SKM-1 treated with dmso at 0.1 percent for 144 hours (cell line): ENCODE measurements at regions not wholly inside any gene's neighbourhood (a gene's known extent, or its start where the extent isn't known, plus 50 kb on each side); places are given as distances from the start of the nearest gene placed in this dataset.

ENCODE experiments used
- DNase-seq: peaks from one replicate; lab custom pipeline; 2025; ENCODE audit not compliant: unreplicated experiment; lab: John Stamatoyannopoulos, UW

DNA sequence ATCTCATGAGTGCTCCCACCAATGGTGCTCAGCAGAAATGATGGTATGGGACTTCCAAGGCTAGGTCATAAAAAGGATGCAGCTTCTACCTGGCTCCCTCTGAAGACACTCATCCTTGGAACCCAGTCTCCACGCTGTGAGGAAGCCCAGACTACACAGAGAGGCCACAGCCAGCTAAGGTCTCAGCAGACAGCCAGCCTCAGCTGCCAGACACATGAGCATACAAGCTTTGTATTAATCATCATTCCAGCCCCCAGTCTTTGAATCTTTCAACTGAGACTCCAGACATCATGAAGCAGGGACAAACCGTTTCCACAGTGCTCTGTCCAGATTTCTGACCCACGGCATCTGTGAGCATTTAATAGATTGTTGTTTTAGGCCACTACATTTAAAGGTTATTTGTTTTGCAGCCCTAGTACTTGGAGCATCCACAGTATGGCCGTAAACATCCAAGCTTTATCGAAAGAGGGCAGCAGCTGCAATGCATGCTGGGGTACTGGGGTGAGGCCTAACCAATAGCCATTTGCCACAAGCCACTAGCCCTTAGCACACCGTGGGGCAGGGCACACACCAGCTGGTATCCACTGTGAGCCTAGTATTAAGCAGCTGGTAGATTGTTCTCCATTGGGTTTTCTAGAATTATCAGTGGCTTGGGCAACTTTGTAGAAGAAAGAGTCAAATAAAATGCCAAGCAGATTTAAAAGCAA is 449.1 kb downstream of the BCOR start:
- no peak for DNase-seq

DNA sequence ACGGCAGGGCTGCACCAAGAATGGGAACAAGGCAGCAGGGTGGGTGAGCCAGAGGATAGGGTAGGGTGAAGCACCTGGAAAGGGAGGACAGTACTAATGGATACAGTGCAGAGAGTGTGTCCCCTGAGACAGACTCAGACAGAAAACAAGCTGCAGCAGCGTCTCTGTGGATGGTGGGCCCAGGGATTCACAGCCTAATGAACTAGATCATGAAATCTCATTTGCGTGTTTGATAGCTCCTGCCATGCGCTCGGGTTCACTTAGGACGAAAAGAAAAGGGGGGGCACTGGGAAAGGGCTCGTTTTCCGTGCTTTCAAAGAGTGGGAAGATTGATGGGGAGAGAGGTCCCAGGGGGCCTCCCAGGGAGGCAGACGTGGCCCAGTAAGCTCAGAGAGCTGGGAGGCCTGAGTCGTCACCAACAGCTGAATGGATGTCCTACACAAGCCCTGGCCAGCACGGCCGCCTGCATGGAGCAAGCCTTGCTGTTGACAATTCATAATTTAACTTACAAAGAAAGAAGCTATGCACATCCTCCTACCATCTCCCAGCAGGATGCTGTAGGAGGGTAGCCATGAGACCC is 446.9 kb downstream of the BCOR start:
- DNase-seq: no peak

DNA sequence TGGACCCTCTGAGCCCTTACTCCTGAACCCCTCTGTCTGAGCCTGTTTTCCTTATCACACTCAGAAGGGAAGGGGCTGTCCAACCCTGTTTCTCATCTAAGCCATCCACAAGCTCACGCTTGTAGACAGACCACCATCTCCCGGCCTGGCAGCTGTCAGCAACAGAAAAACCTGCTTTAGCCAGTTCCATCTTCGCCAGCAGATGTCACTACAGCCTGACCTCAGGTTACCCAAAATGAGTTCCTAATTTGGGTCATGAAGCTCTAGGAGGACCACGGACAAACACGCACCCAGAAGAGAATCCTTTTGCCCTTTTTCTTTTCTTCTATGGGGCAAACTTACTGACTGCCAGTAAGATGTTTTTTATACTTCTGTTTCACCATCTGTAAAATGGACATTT is 445.4 kb downstream of the BCOR start:
- peak; percentile 10 for DNase-seq

DNA sequence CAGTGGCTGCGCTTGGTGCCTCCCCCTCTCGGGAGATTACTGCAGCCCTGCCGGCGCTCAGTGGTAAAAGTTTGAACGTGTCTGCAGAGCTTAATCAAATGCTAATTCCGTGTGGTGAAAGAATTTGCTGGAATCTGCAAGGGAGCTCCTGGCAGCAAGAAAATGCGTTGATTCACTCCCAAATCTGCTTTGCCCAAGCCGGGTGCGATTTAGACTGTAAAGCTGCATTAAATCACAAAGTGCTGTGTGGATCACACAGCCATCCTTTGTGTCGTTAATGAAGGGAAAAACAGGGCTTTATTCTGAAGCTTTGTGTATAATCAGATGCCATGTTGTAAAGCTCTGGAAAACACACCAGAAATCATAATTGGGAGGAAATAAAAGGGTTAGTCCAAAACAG is 444.1 kb downstream of the BCOR start:
- no peak for DNase-seq

DNA sequence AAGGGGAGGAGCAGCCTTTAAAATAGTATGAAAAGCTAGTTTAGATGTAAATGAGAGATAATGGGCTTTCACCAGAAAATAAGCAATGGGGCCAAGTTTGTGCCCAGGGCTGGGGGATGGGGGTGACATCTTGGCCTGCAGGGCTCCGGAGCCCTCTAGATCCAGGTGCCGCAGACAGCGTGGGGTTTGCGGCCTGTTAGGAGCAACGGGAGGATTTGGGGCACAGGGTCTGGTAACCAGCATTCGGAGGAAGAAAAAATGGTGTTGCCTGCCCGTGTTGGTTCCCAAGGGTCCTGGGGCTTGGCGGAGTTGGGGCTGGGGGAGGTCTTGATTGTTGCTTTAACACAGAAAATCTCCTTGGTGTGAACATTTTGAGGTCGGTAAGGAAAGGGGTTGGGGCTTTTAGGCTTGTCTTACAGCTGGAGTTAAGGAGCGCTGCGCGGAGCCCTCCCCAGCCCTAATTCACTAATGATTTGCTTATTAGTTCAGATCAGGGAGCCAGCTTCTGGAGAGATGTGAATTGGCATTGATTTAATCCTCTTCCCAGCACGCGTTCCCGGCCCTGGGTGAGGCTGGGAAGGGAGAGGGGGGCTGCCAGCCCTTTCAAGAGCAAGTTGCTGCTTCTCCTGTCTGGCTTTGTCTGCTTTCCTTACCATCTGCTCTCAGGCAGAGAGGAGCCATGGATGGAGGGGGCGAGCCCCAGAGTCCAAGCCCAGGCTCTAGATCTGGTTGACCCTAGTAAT is 443.4 kb downstream of the BCOR start:
- DNase-seq: no peak

DNA sequence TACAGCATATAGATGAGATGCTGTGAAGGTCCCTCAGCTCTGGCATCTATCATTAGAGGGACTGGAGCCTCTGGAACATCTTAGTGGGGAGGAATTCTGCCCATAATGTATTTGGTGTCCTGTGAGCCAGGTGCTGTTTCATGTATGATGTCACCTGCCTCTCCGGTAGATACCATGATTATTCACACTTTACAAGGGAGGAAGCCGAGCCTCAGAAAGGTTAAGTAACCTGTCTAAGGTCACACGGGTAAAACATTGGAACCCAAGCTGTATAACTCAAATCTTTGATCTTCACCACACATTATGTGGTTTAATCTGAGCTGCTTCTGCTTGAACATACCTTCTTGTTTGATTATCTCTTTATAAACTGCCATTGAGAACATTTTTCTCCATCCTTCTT is 442.8 kb downstream of the BCOR start:
- DNase-seq: no peak

DNA sequence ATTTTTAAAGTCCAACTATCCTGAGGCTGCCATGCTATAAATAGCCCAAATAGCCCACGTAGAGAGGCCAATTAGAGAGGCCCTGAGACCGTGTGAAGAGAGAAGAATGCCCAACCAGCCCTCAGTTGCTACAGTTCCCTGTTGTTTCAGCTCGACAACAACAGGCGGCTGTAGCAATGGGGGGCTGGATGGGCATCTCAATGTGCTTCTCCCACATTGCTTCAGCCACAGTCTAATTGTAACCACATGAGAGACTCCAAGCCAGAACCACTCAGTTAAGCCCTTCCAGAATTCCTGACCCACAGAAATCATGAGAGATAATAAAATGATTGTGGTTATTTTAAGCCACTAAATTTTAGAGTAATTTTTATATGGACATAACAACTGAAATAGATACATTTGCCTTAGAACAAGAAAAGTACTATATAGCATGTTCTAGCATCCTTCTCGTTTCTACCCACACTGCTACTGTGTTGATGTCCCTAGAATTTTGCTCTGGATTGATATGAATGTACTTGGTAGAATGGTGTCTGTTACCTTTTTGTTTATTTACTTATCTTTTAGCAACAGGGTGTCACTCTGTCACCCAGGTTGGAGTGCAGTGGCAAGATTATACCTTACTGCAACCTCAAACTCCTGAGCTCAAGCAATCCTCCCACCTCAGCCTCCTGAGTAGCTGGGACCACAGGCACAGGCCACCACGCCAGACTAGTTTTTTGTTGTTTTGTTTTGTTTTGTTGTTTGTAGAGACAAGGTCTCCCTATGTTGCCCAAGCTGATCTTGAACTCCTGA is 436.4 kb downstream of the BCOR start:
- no peak for DNase-seq

DNA sequence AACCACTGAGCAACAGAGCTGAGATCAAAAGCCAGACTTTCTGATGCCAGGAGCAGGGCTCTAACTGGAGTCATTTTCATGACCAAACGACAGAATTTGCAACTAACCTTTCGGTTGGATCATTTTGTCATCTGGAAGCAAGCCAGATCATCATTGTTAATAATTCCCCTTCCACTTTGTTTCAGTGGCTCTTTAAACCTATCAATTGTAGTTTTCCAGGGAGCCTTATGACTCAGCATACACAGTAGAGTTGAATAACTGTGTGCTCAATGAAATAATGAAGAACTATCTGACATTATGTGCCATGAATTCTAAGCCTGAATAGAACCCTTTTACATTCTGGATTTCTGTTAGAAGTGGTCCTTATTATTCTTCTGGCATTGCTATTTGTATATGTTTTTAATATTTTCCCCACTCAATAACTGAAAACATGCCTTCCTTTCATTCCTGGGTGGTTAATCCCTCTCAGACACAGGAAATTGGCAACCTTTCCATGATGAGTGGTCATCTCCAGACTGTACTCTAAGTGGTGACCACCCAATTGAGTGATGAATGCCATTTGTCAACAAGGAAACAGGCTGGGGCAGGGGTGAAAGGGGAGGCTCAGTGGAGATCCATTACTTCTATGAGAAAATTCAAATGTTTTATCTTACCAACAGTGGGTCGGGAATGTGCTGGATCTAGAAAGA is 431.8 kb downstream of the BCOR start:
- DNase-seq: no peak

DNA sequence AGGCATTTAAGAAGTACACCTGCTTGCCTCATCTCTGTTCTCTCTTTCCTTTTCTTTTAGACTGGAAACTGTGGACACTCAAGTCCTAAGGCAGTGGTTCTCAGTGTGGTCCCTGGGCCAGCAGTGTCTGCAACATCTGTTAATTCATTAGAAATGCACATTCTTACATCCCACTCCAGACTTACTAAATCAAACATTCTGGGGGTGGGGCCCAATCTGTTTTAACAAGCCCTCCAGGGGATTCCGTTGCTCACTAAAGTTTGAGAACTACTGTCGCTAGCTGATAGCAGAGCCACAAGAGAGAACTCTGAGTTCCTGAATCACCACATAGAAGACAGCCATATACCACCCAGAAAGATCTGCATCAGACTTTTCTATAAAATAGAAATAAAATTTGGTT is 430.6 kb downstream of the BCOR start:
- no peak for DNase-seq

DNA sequence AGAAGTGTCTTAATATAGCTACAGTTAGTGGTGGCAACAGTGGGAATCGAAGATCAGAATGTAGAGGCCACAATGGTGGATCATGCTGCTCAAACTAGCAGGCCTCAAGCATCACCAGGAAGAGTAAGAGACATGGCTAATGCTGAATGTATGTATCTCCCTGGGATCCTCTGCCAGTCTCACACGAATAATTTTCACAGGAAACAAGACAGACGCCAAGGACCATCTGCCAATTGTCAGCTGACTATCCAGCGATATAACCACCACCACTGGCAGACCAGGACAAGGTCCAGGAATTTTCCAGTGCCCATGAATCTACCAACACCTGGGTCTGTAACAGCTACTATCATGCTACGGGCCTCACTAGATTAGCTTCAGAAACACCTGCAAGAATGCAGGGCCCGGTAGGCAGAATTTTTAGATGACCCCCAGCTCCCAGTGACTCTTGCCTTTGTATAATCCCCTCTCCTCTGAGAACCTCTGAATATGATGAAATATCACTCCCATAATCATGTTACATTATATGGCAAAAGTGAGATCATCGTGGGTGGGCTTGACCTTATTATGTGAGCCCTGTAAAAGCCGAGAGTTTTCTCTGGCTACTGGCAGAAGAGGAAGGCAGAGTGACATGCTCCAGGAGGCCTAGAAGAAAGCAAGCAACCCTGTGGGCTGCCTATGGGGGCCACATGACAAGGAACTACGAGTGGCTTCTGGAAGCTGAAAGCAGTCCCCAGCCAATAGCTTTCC is 429.8 kb downstream of the BCOR start:
- DNase-seq: no peak

DNA sequence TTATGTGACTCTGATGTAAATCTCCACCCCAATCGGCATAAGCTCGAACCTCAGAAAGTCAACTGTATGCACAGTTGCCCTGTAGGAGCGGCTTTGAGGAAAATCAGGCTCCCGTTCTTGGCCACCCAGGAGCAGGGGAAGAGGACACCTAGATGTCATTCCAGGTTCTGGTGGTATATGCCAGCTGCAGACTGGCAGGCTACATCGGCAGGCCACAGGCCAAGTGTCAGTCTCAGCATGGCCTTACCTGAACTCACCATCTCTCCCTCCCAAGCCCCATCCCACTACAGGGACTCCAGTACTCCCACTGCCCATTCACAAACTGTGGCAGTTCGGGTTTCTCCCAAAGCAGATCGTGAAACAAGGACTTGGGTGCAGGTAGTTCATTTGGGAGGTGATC is 428.1 kb downstream of the BCOR start:
- no peak for DNase-seq

DNA sequence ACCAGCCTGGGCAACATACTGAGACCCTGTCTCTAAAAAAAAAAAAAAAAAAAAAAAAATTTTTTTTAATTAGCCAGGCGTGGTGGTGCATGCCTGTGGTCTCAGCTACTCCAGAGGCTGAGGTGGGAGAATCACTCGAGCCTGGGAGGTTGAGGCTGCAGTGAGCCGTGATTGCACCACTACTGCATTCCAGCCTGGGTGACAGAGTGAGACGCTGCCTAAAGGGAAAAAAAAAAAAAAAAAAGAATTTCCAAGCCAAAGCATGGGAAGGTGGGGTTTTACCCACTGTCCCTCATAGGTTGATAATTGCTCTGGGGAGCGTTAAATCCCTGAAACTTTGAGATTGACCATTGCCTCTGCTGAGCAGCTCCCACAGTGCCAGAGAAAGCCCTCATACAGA is 427.5 kb downstream of the BCOR start:
- no peak for DNase-seq

DNA sequence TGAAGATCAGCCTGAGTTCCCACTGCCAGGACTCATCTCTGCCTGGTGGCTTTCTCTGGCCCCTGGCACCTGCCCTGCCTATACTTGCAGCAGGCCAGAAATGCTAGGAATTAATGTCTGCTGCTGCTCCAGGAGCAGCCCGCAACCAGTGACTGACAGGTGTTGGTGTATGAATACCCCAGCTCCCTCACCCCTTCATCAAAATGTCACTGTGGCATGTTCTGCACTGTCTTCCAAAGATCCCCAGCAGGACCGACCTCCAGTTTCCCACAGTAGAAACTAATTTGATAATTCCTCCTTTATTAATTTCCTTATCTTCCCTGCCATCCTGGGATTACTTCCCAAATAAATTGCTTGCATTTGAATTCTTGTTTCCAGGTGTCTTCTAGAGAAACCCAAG is 425.4 kb downstream of the BCOR start:
- DNase-seq: no peak

DNA sequence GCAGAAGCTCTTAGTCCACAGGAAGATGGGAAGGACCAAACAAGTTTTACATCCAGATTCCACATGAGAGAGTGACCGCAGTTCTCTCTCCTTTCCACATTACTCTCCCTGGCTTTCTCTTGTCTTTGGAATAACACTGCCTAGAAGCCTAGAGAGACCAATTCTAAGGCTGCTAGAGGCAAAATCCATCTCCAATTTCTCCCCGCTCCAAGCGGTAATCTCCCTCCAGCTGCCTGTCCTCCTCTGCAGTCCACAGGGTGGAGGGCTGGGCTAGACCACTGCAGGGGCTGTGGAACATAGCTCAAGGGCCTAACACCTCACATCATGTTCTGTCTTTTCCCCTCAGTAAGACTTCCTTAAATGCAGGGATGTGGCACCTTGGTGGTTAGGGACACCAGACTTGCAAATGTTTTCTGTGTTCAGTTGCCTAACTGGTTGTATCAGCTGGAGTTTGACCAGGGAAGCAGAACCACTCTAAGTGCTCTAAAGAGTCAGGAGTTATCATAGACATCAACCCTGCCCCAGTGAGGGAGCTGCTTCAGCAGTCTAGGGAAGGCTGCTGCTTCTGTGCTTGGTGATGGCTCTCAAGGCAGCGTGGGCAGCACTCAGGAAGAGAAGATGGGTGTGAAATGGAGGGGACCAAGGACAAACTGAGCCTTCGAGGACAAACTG is 423.1 kb downstream of the BCOR start:
- no peak for DNase-seq

DNA sequence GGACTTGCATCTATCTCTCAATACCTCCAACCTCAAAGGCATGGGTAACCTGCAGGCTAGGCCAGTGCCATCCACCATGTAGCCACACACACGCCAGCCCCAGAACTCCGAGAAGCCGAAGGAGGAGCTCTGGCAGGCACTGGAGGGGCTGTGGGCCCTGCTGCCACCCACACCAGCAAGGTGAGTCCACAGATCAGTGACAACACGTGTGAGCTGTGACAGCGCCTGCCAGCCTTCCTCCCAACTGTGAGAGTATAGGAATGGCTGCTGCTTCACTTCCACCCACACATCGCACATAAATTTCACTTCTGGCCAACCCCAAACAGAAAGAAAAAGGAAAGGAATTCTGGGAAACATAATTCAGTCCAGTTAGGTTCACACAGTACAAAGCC is 422.6 kb downstream of the BCOR start:
- DNase-seq: no peak

DNA sequence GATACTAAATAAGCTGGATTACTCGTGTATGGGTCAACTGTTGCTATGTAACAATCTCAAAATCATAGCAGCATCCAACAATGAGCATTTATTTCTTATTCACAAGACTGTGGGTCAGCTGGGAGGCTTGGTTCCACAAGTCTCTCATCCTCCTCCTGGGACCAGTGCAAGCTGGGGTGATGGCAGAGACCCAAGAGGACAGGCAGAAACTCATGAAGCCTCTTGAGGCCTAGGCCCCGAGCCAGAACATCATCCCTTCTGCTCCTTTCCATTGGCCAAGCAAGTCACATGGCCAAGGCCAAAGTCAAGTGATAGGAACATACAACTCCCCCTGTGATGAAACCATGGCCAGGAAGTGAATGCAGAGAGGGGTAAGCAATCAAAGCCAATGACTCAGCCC is 422.1 kb downstream of the BCOR start:
- no peak for DNase-seq

DNA sequence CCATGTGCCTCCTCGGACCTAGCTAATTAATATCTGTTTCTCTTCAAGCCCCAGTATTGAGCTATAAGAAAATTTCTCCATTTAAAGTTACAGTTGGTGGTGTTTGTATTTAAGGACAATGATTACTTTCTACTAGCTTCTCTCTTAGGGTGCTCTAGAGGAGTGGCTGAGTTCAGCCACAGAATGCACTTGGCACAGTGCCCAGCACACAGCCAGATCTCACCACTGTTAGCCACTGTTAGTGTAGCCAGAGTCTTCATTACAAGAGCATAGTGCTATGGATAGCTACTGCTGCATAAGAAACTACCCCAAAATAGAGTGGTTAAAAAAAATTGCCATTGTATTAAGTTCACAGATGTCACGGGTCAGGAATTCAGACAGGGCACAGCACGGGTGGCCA is 421.3 kb downstream of the BCOR start:
- no peak for DNase-seq

DNA sequence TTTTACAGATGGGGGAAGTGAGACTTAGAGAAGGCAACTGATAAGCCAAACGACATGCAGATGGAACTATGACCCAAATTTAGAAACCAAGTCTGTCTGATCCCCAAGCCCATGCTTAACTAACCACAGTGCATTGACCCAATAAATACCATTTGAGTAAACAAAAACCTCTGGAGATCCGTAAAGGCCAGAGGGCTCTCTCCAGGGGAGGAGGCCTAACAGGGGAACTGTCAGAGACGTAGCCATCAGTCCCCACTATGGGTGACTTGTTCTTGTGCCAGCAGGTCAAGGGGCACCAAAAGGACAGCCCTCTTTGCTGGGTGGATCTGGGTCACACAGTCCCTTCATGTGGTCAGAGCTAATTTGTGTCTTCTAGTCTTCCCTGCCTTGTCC is 420.2 kb downstream of the BCOR start:
- DNase-seq: no peak

DNA sequence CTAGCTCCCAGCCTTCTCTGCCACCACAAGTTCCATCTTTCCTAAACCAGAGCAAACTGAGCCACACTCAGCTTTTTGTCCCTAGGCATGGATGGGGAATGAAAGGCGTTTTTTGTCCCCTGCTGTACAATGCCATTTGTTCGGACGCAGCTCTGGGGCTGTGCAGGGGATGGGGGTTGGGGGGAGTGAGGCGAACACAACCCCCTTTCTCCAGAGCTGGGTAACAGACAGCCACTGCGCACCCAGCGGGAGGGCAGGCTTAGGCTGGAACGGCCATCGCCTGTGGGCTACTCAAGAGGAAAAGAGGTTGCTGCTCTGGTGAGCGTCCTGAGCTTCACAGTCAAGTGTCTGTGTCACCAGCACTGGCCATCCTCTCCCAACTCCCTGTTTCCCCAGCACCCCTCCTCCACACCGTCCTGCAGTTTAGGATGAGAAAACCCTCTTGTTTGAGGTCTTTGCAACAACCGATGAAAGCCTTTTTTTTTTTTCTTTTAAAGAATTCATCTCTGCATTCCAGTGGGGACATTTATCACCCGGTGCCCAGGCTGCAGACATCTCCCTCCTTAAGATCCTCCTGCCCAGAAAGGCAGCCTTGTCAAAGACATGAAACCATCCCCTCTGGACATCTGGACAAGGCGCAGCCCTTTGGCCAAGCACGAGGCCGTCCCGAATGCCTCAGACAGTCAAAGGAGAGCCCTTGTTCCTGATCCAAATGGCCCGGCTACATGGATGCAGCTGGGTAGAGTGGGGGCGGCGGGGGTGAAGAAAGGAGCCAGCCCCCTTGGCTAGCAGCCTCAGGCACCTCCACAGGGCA is 419.6 kb downstream of the BCOR start:
- no peak for DNase-seq
